ENCODE measurements at regions not wholly inside any gene's neighbourhood (a gene's known extent, or its start where the extent isn't known, plus 50 kb on each side); places are given as distances from the start of the nearest gene placed in this dataset.

DNA sequence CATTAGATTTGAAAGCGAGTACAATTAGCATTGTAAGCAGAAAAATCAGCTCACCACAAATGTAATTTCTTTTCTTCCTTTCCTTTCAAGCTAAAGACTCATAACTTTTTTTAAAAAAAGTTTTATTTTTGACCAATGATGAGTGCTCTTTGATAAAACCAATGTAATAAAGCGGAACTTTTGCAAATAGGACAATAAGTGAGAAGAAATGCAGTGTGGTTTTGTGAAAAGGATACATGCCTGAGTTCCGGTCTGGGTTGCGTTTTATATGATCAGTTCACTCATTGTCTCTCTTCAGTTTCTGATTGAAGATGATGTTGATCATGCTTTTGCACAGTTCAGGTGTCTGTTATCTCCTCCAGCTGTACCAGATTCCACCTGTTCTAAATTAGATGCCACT lies 274.4 kb downstream of the KLF12 start:
- no peak for TF ChIP-seq EP300 (IDR thresholded peaks at IDR 0.05)
- no peak for TF ChIP-seq POLR2A (IDR thresholded peaks at IDR 0.05)
- no peak for TF ChIP-seq CTCF (IDR thresholded peaks at IDR 0.05)
- Histone ChIP-seq H3K4me1 (no peaks in the 10 kb centered on the region), H3K9me3 (no peaks in the 10 kb centered on the region), H3K27me3 (no peaks in the 10 kb centered on the region), H3K36me3 (no peaks in the 10 kb centered on the region), H3K4me3 (no peak overlapping the region), H3K27ac (no peak overlapping the region)
- DNase-seq (ENCODE audit: low spot score in 2 of 2) = no peak
- WGBS, 2 donors = 69 to 72% methylated on average over 4 of the region's 4 CpGs

DNA sequence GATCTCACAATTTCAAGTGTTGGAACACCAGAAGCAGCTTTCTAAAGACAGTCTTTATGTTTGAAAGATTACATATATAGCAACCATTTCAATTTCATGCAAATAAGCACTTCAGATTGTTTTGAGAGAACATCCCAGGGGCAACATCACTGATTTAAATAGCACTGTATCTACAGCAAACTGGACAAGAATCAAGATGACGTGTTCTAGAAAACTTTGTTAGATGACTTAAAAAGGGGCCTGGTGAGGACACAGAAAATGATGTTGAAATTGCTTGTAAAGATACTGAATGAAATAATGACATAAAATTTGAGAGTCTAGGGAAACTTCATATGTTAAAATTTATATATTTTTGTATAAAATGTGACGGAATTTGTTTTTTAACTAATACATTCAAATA lies 277.1 kb downstream of the KLF12 start:
- no peak overlapping the region for H3K27ac ChIP-seq
- WGBS, 2 donors = 83 to 86% methylated on average over 2 of the region's 2 CpGs
- no peaks in the 10 kb centered on the region for H3K9me3 ChIP-seq
- no peaks in the 10 kb centered on the region for H3K4me1 ChIP-seq
- no peak overlapping the region for H3K4me3 ChIP-seq
- H3K36me3 ChIP-seq = no peaks in the 10 kb centered on the region
- H3K27me3 ChIP-seq = no peaks in the 10 kb centered on the region
- no peak for DNase-seq (ENCODE audit: low spot score in 2 of 2)
- TF ChIP-seq POLR2A (IDR thresholded peaks at IDR 0.05) (no peak), EP300 (IDR thresholded peaks at IDR 0.05) (no peak), CTCF (IDR thresholded peaks at IDR 0.05) (no peak)

GRCh38 chr13:73851104-73851503 lies 283.1 kb downstream of the KLF12 start:
- H3K4me1 ChIP-seq = no peaks in the 10 kb centered on the region
- H3K27ac ChIP-seq = no peak overlapping the region
- TF ChIP-seq CTCF (IDR thresholded peaks at IDR 0.05) (no peak), EP300 (IDR thresholded peaks at IDR 0.05) (no peak), POLR2A (IDR thresholded peaks at IDR 0.05) (no peak)
- WGBS, 2 donors = 76 to 79% methylated on average over 3 of the region's 3 CpGs
- no peak overlapping the region for H3K4me3 ChIP-seq
- H3K27me3 ChIP-seq = no peaks in the 10 kb centered on the region
- DNase-seq (ENCODE audit: low spot score in 2 of 2) = no peak
- H3K9me3 ChIP-seq = no peaks in the 10 kb centered on the region
- peaks cover 0 to 1% (median 0%) of the 10 kb centered on the region in 3 donors for H3K36me3 ChIP-seq

- H3K27ac ChIP-seq = no peak overlapping the region
- H3K4me3 ChIP-seq = no peak overlapping the region
- H3K9me3 ChIP-seq = no peaks in the 10 kb centered on the region
- 48 to 55% methylated on average over 5 of the region's 5 CpGs for WGBS, 2 donors
- DNase-seq (ENCODE audit: low spot score in 2 of 2) = no peak
- no peaks in the 10 kb centered on the region for H3K4me1 ChIP-seq
- no peaks in the 10 kb centered on the region for H3K27me3 ChIP-seq
- no peak for TF ChIP-seq POLR2A (IDR thresholded peaks at IDR 0.05)
- TF ChIP-seq CTCF (IDR thresholded peaks at IDR 0.05) = no peak
- no peak for TF ChIP-seq EP300 (IDR thresholded peaks at IDR 0.05)
- H3K36me3 ChIP-seq = peaks cover 0 to 10% (median 0%) of the 10 kb centered on the region in 3 donors
Observed at GRCh38 chr13:73850104-73850873, 283.9 kb downstream of the KLF12 start.

GRCh38 chr13:73849292-73849691 lies 284.9 kb downstream of the KLF12 start:
- Histone ChIP-seq H3K27ac (no peak overlapping the region), H3K4me3 (no peak overlapping the region), H3K9me3 (no peaks in the 10 kb centered on the region), H3K36me3 (peaks cover 0 to 10% (median 0%) of the 10 kb centered on the region in 3 donors), H3K27me3 (no peaks in the 10 kb centered on the region), H3K4me1 (no peaks in the 10 kb centered on the region)
- TF ChIP-seq CTCF (IDR thresholded peaks at IDR 0.05) = peak in 1 of 5 experiments; percentile 28
- no peak for TF ChIP-seq EP300 (IDR thresholded peaks at IDR 0.05)
- WGBS, 2 donors = 74 to 81% methylated on average over 5 of the region's 5 CpGs
- DNase-seq (ENCODE audit: low spot score in 2 of 2) = no peak
